ENCODE measurements at regions not wholly inside any gene's neighbourhood (a gene's known extent, or its start where the extent isn't known, plus 50 kb on each side); places are given as distances from the start of the nearest gene placed in this dataset.

GRCh38 chr13:23947893-23948292, 50.6 kb upstream of the C1QTNF9B start:
- Histone ChIP-seq H3K27me3 (no peaks in the 10 kb centered on the region), H3K27ac (no peak overlapping the region), H3K4me1 (no peaks in the 10 kb centered on the region), H3K36me3 (no peaks in the 10 kb centered on the region), H3K4me3 (no peak overlapping the region), H3K9me3 (no peaks in the 10 kb centered on the region)
- WGBS, 2 donors, result 93% methylated on average over 8 of the region's 8 CpGs; no CpG with 5 or more reads in 1 of the 2 donors
- DNase-seq (peak in 1 of 2 donors; percentile 43), ATAC-seq (ENCODE audit: low FRiP score in 2 of 2) (no peak)
- no peak for TF ChIP-seq CTCF (IDR thresholded peaks at IDR 0.05)
- no peak for TF ChIP-seq EP300 (IDR thresholded peaks at IDR 0.05)
- no peak for TF ChIP-seq POLR2A (IDR thresholded peaks at IDR 0.05)
- no peak for TF ChIP-seq POLR2AphosphoS5 (IDR thresholded peaks at IDR 0.05)

- no peaks in the 10 kb centered on the region for H3K36me3 ChIP-seq
- 75 to 83% methylated on average over 5 to 7 of the region's 7 CpGs for WGBS, 2 donors
- DNase-seq, result no peak
- no peak overlapping the region for H3K27ac ChIP-seq
- ATAC-seq (ENCODE audit: low FRiP score in 2 of 2), result no peak
- no peaks in the 10 kb centered on the region for H3K27me3 ChIP-seq
- TF ChIP-seq EP300 (IDR thresholded peaks at IDR 0.05) (no peak), CTCF (IDR thresholded peaks at IDR 0.05) (no peak), POLR2A (IDR thresholded peaks at IDR 0.05) (no peak), POLR2AphosphoS5 (IDR thresholded peaks at IDR 0.05) (no peak)
- no peaks in the 10 kb centered on the region for H3K4me1 ChIP-seq
- H3K9me3 ChIP-seq, result no peaks in the 10 kb centered on the region
- H3K4me3 ChIP-seq, result no peak overlapping the region
These were observed 51.9 kb upstream of the C1QTNF9B start for GRCh38 chr13:23949200-23949599.

- Histone ChIP-seq H3K4me3 (no peak overlapping the region), H3K27me3 (no peaks in the 10 kb centered on the region), H3K27ac (no peak overlapping the region), H3K36me3 (no peaks in the 10 kb centered on the region), H3K4me1 (no peaks in the 10 kb centered on the region), H3K9me3 (no peaks in the 10 kb centered on the region)
- TF ChIP-seq POLR2A (IDR thresholded peaks at IDR 0.05) (no peak), CTCF (IDR thresholded peaks at IDR 0.05) (no peak), POLR2AphosphoS5 (IDR thresholded peaks at IDR 0.05) (no peak), EP300 (IDR thresholded peaks at IDR 0.05) (no peak)
- DNase-seq (peak in 1 of 2 donors; percentile 21), ATAC-seq (ENCODE audit: low FRiP score in 2 of 2) (no peak)
- WGBS, 2 donors, result 79 to 100% methylated on average over 2 to 3 of the region's 4 CpGs
These were observed 52.4 kb upstream of the C1QTNF9B start for GRCh38 chr13:23949736-23950135.

- Histone ChIP-seq H3K27me3 (no peaks in the 10 kb centered on the region), H3K36me3 (no peaks in the 10 kb centered on the region), H3K4me1 (no peaks in the 10 kb centered on the region), H3K27ac (no peak overlapping the region), H3K9me3 (no peaks in the 10 kb centered on the region), H3K4me3 (no peak overlapping the region)
- WGBS, 2 donors, result 89 to 91% methylated on average over 3 to 10 of the region's 10 CpGs
- no peak for ATAC-seq (ENCODE audit: low FRiP score in 2 of 2)
- TF ChIP-seq CTCF (IDR thresholded peaks at IDR 0.05) (no peak), POLR2A (IDR thresholded peaks at IDR 0.05) (no peak)
- DNase-seq, result peak in 1 of 2 donors; percentile 69
These were observed 53.6 kb upstream of the C1QTNF9B start for GRCh38 chr13:23950736-23951510.

- H3K27me3 ChIP-seq, result no peaks in the 10 kb centered on the region
- TF ChIP-seq POLR2AphosphoS5 (IDR thresholded peaks at IDR 0.05), result no peak
- TF ChIP-seq CTCF (IDR thresholded peaks at IDR 0.05), result no peak
- no peak for TF ChIP-seq EP300 (IDR thresholded peaks at IDR 0.05)
- no peak for TF ChIP-seq POLR2A (IDR thresholded peaks at IDR 0.05)
- H3K4me3 ChIP-seq, result no peak overlapping the region
- no peaks in the 10 kb centered on the region for H3K9me3 ChIP-seq
- no peaks in the 10 kb centered on the region for H3K4me1 ChIP-seq
- no peak overlapping the region for H3K27ac ChIP-seq
- DNase-seq (peak in 1 of 2 donors; percentile 75), ATAC-seq (ENCODE audit: low FRiP score in 2 of 2) (no peak)
- H3K36me3 ChIP-seq, result no peaks in the 10 kb centered on the region
- WGBS, 2 donors, result 95 to 100% methylated on average over 2 to 7 of the region's 13 CpGs
These were observed 55.5 kb upstream of the C1QTNF9B start for GRCh38 chr13:23952796-23953195.

Data from upper lobe of left lung (tissue), 6 donors.